ENCODE measurements at regions not wholly inside any gene's neighbourhood (a gene's known extent, or its start where the extent isn't known, plus 50 kb on each side); places are given as distances from the start of the nearest gene placed in this dataset.

DNA sequence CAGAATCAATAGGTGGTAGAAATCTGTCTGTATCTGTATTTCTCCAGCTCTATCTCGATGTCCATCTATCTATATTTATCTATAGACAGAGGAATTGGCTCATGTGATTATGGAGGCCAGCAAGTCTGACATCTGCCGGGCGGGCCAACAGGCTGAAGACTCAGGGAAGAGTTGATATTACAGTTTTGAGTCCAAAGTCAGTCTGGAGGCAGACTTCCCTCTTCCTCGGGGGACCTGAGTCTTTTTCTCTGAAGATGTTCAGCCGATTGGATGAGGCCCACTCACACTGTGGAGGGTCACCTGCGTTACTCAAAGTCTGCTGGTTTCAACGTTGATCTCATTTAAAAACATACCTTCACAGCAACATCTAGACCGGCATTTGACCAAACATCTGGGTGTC is 98.7 kb downstream of the RAMP3 start:
- no peak overlapping the region for H2AK5ac ChIP-seq (ENCODE audit: insufficient read length, low read length)
- H3K4me1 ChIP-seq (ENCODE audit: insufficient read depth, low read length), result no peaks in the 10 kb centered on the region
- TF ChIP-seq, protein P1, sequence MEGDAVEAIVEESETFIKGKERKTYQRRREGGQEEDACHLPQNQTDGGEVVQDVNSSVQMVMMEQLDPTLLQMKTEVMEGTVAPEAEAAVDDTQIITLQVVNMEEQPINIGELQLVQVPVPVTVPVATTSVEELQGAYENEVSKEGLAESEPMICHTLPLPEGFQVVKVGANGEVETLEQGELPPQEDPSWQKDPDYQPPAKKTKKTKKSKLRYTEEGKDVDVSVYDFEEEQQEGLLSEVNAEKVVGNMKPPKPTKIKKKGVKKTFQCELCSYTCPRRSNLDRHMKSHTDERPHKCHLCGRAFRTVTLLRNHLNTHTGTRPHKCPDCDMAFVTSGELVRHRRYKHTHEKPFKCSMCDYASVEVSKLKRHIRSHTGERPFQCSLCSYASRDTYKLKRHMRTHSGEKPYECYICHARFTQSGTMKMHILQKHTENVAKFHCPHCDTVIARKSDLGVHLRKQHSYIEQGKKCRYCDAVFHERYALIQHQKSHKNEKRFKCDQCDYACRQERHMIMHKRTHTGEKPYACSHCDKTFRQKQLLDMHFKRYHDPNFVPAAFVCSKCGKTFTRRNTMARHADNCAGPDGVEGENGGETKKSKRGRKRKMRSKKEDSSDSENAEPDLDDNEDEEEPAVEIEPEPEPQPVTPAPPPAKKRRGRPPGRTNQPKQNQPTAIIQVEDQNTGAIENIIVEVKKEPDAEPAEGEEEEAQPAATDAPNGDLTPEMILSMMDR (conservative IDR thresholded peaks at IDR 0.05), result no peak
- H3K14ac ChIP-seq (ENCODE audit: insufficient read depth, low read length), result no peak overlapping the region; the same call in 1 of the 2 replicates
- Mint-ChIP-seq H3K27ac (no peak overlapping the region), H3K36me3 (ENCODE audit: insufficient read depth in 1 of 3, low read depth in 3 of 3) (0 out of 7 replicates have a peak, but pooled peaks cover 0 to 2% (median 0%) of the 10 kb centered on the region in 3 experiments), H3K9me3 (peaks cover 0 to 5% of the 10 kb centered on the region in 2 experiments; a peak in 2 of 5 replicates), H3K4me1 (peaks cover 7 to 17% of the 10 kb centered on the region in 2 experiments), H3K4me3 (no peak overlapping the region), H3K27me3 (ENCODE audit: low read depth) (peaks cover 25% of the 10 kb centered on the region)
- H4K5ac ChIP-seq (ENCODE audit: insufficient read length, low read depth, low read length), result no peak overlapping the region
- H3K18ac ChIP-seq (ENCODE audit: insufficient read length, low read depth, low read length), result no peak overlapping the region
- no peak overlapping the region for H3T11ph ChIP-seq (ENCODE audit: low read length)
- H3K79me2 ChIP-seq (ENCODE audit: insufficient read depth, low read length), result no peaks in the 10 kb centered on the region
- no CpG with 5 or more reads among the region's 8 CpGs for WGBS (ENCODE audit: extremely low coverage, insufficient read length, low lambda C conversion rate)
- H2AFZ ChIP-seq (ENCODE audit: low read length), result no peak overlapping the region
- no peak overlapping the region for H3K9ac ChIP-seq (ENCODE audit: extremely low read depth, insufficient read length, low read length)
- no peaks in the 10 kb centered on the region for H3K79me1 ChIP-seq (ENCODE audit: insufficient read depth, low read depth, low read length, poor library complexity, severe bottlenecking)
- no peaks in the 10 kb centered on the region for H4K20me1 ChIP-seq (ENCODE audit: control insufficient read depth, insufficient read depth, insufficient read length)
- DNase-seq, result no peak
- H2BK12ac ChIP-seq (ENCODE audit: insufficient read length, low read depth, low read length), result no peak overlapping the region
- no peaks in the 10 kb centered on the region for H3K23me2 ChIP-seq (ENCODE audit: insufficient read length, low read depth, low read length, poor library complexity, severe bottlenecking)
- H3K4me2 ChIP-seq (ENCODE audit: insufficient read depth, insufficient read length, low read length), result no peak overlapping the region
- H3K23ac ChIP-seq (ENCODE audit: insufficient read length, low read depth, low read length), result no peak overlapping the region
- no peak overlapping the region for H4K91ac ChIP-seq (ENCODE audit: insufficient read length, low read depth, low read length)
- no peak overlapping the region for H3K56ac ChIP-seq (ENCODE audit: insufficient read length, low read depth, low read length)
- H4K8ac ChIP-seq (replicated peaks; ENCODE audit: insufficient read length, low read depth, low read length), result no peak overlapping the region
- H2BK5ac ChIP-seq (ENCODE audit: insufficient read length, low read length), result no peak overlapping the region
- no peaks in the 10 kb centered on the region for H3K9me3 ChIP-seq (ENCODE audit: control insufficient read depth, low read depth, low read length)
- H3K4ac ChIP-seq (ENCODE audit: low read depth, low read length), result no peak overlapping the region
- no peaks in the 10 kb centered on the region for H3K27me3 ChIP-seq (ENCODE audit: insufficient read depth, low read length)
- no peak overlapping the region for H2BK120ac ChIP-seq (ENCODE audit: low read depth, low read length, poor library complexity, severe bottlenecking)
- no peak overlapping the region for H3K27ac ChIP-seq (ENCODE audit: insufficient read length, low read depth, low read length)
- no peak overlapping the region for H2BK15ac ChIP-seq (ENCODE audit: low read depth, low read length)
- H2BK20ac ChIP-seq (ENCODE audit: low read depth, low read length, poor library complexity, severe bottlenecking), result no peak overlapping the region
